Karpas-422 (cell line): ENCODE measurements at regions not wholly inside any gene's neighbourhood (a gene's known extent, or its start where the extent isn't known, plus 50 kb on each side); places are given as distances from the start of the nearest gene placed in this dataset.

ENCODE experiments used
- DNase-seq: peaks from one replicate; pipeline ENCODE4 v3.0.0-alpha.2; 2015
- H2AFZ ChIP-seq: fragments of 200-600 bp; sonication (generic); 2 replicates; pipeline ENCODE4 v1.6.1; 2014; ENCODE audit warnings: antibody characterized with exemption, low read length, mixed read lengths
- H3K27ac ChIP-seq: fragments of 200-600 bp; sonication (generic); 2 replicates; pipeline ENCODE4 v1.5.1; 2014; ENCODE audit warnings: mild to moderate bottlenecking, low read length, moderate library complexity
- H3K27me3 ChIP-seq: fragments of 200-600 bp; sonication (generic); 2 replicates; pipeline ENCODE4 v1.6.1; 2014; ENCODE audit warnings: low read length, mixed read lengths
- H3K36me3 ChIP-seq: fragments of 200-600 bp; sonication (generic); 2 replicates; pipeline ENCODE4 v1.6.1; 2014; ENCODE audit warnings: low read length, mixed read lengths; ENCODE audit not compliant: insufficient read depth
- H3K4me1 ChIP-seq: fragments of 200-600 bp; sonication (generic); 2 replicates; pipeline ENCODE4 v1.6.1; 2014; ENCODE audit warnings: mild to moderate bottlenecking, low read length, mixed read lengths
- H3K4me2 ChIP-seq: fragments of 200-600 bp; sonication (generic); 2 replicates; pipeline ENCODE4 v1.6.1; 2014; ENCODE audit warnings: low read length, low read depth, mild to moderate bottlenecking; ENCODE audit not compliant: poor library complexity, severe bottlenecking
- H3K4me3 ChIP-seq: fragments of 200-600 bp; sonication (generic); 2 replicates; pipeline ENCODE4 v1.5.1; 2014; ENCODE audit warnings: mild to moderate bottlenecking, antibody characterized with exemption, low read length, mixed read lengths
- H3K79me2 ChIP-seq: fragments of 200-600 bp; sonication (generic); 2 replicates; pipeline ENCODE4 v1.6.1; 2014; ENCODE audit warnings: mild to moderate bottlenecking, low read length, mixed read lengths
- H3K9ac ChIP-seq: fragments of 200-600 bp; sonication (generic); 2 replicates; pipeline ENCODE4 v1.6.0; 2014; ENCODE audit warnings: low read length
- H3K9me2 ChIP-seq: fragments of 200-600 bp; sonication (generic), shearing (Covaris generic); replicated peaks from 2 replicates; pipeline ENCODE4 v1.6.0; 2014; ENCODE audit warnings: mild to moderate bottlenecking, low read length, moderate library complexity; ENCODE audit not compliant: insufficient read depth
- H3K9me3 ChIP-seq: fragments of 300-700, 200-600 bp; sonication (generic); 2 replicates; pipeline ENCODE4 v1.6.1; 2014; ENCODE audit warnings: low read length, mixed read lengths
- H4K20me1 ChIP-seq: fragments of 200-600 bp; sonication (generic); 2 replicates; pipeline ENCODE4 v1.6.1; 2014; ENCODE audit warnings: mild to moderate bottlenecking, antibody characterized with exemption, low read length, low read depth; ENCODE audit not compliant: insufficient read depth

DNA sequence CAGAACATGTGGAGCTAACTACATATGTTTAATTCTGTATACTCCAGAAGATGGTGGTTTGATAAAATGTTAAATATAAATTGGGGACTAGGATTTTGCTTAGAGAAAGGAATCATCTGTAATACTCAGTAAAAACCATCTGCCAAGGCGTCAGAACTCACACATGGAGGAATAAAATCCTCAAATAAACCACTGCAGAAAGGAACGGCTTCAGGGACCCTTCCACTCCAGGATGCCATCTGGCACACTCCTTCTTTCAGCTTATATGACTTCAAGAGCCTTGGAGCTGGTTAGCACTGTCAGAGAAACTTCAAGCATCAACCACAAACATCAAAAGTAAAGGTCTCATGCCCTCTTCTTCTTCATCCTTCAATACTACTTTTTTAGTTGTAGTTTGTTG lies 360.6 kb downstream of the PLK2 start:
- H3K9me2 ChIP-seq = no peaks in the 10 kb centered on the region
- no peak overlapping the region for H3K27ac ChIP-seq
- no peaks in the 10 kb centered on the region for H3K79me2 ChIP-seq
- no peaks in the 10 kb centered on the region for H3K9me3 ChIP-seq
- no peaks in the 10 kb centered on the region for H3K27me3 ChIP-seq
- no peak overlapping the region for H3K9ac ChIP-seq
- H4K20me1 ChIP-seq = no peaks in the 10 kb centered on the region
- no peak overlapping the region for H3K4me2 ChIP-seq
- H3K4me3 ChIP-seq = no peak overlapping the region
- H3K36me3 ChIP-seq = no peaks in the 10 kb centered on the region
- H3K4me1 ChIP-seq = no peaks in the 10 kb centered on the region
- H2AFZ ChIP-seq = no peak overlapping the region
- no peak for DNase-seq

DNA sequence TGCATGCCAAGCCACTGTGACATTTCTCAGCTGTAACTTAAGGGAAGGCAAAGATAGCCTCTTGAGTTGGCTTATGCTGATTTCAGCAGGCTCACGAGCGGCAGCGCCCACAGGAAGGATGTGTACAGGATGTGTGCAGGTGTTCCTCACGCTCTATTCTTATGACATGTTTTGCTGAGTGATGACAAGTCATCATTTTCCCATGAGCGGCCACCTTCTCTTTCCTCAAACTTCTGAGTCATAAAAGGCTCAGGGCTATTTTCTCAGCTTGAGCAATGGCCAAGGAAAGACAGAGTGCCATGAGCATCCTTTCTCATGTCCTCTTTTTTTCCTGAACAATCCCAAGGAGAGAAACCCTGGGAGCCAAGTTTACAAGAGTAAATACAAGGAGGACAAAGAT lies 365.9 kb downstream of the PLK2 start:
- H3K4me3 ChIP-seq = no peak overlapping the region
- no peak overlapping the region for H3K4me2 ChIP-seq
- H3K36me3 ChIP-seq = no peaks in the 10 kb centered on the region
- H3K9me2 ChIP-seq = no peaks in the 10 kb centered on the region
- H3K9me3 ChIP-seq = no peaks in the 10 kb centered on the region
- no peak overlapping the region for H3K9ac ChIP-seq
- no peaks in the 10 kb centered on the region for H3K4me1 ChIP-seq
- no peaks in the 10 kb centered on the region for H3K27me3 ChIP-seq
- DNase-seq = no peak
- H4K20me1 ChIP-seq = no peaks in the 10 kb centered on the region
- H2AFZ ChIP-seq = no peak overlapping the region
- no peak overlapping the region for H3K27ac ChIP-seq
- no peaks in the 10 kb centered on the region for H3K79me2 ChIP-seq

DNA sequence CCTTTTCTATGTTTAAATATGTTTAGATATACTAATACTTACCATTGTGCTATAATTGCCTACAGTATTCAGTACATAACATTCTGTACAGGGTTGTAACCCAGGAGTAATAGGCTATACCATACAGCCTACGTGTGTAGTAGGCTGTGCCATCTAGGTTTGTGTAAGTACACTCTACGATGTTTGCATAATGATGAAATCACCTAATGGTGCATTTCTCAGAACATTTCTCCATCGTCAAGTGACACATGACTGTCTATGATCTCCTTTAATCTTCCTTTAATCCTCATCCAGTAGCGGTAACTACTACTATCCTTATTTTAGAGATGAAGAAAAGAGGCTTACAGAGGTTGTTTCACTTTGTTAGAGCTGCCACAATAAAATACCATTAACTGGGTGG lies 369.2 kb downstream of the PLK2 start:
- Histone ChIP-seq H3K9me3 (no peaks in the 10 kb centered on the region), H3K79me2 (no peaks in the 10 kb centered on the region), H3K36me3 (no peaks in the 10 kb centered on the region), H3K4me3 (no peak overlapping the region), H3K27me3 (no peaks in the 10 kb centered on the region), H2AFZ (no peak overlapping the region), H3K4me2 (no peak overlapping the region), H3K9me2 (no peaks in the 10 kb centered on the region), H4K20me1 (no peaks in the 10 kb centered on the region), H3K27ac (no peak overlapping the region), H3K9ac (no peak overlapping the region), H3K4me1 (no peaks in the 10 kb centered on the region)
- no peak for DNase-seq

DNA sequence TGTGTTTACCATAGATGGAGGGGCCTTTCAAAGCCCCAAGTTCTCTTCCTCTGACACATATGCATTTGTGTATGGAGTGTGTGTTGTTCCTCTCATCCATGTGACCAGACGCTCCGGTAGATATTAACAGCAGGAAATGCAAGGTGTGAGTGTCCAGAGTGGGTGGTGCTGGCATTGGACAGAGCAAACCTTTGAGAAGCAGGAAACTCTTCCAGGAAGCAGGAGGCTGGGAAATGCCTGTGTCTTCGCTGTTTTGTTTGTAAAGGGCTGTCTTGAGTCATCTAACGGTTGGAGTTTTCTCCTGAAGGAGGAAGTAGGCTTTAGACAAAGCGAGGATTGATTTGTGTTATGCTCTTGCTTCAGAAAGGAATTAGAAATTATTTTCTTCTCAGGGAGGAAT lies 370.9 kb downstream of the PLK2 start:
- Histone ChIP-seq H3K79me2 (no peaks in the 10 kb centered on the region), H3K4me3 (no peak overlapping the region), H3K9me2 (no peaks in the 10 kb centered on the region), H2AFZ (no peak overlapping the region), H3K27ac (no peak overlapping the region), H4K20me1 (no peaks in the 10 kb centered on the region), H3K27me3 (no peaks in the 10 kb centered on the region), H3K36me3 (no peaks in the 10 kb centered on the region), H3K4me1 (no peaks in the 10 kb centered on the region), H3K9ac (no peak overlapping the region), H3K9me3 (no peaks in the 10 kb centered on the region), H3K4me2 (no peak overlapping the region)
- no peak for DNase-seq

DNA sequence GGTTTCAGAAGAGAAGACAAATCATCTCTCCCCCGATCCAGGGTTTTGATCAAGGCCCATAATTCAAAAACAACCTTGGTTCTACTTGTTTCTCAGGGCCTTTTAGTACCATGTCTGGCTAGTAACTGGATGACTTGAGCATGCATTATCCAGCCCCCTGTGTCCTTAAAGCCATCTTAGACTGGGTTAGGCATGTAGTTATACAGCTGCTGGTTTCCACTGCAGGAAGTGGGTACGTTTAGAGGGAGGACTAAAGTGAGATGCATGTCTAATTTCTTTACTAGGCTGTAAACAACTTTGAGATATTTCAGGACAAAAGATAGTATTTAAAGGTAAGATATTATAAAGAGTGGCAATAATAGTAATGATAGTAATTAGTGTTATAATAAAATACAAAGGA lies 372.0 kb downstream of the PLK2 start:
- no peaks in the 10 kb centered on the region for H3K4me1 ChIP-seq
- no peaks in the 10 kb centered on the region for H3K79me2 ChIP-seq
- H3K36me3 ChIP-seq = no peaks in the 10 kb centered on the region
- no peak overlapping the region for H2AFZ ChIP-seq
- H3K4me3 ChIP-seq = no peak overlapping the region
- DNase-seq = no peak
- H3K9ac ChIP-seq = no peak overlapping the region
- no peak overlapping the region for H3K27ac ChIP-seq
- H3K9me2 ChIP-seq = no peaks in the 10 kb centered on the region
- H3K27me3 ChIP-seq = no peaks in the 10 kb centered on the region
- H3K9me3 ChIP-seq = no peaks in the 10 kb centered on the region
- no peak overlapping the region for H3K4me2 ChIP-seq
- no peaks in the 10 kb centered on the region for H4K20me1 ChIP-seq

DNA sequence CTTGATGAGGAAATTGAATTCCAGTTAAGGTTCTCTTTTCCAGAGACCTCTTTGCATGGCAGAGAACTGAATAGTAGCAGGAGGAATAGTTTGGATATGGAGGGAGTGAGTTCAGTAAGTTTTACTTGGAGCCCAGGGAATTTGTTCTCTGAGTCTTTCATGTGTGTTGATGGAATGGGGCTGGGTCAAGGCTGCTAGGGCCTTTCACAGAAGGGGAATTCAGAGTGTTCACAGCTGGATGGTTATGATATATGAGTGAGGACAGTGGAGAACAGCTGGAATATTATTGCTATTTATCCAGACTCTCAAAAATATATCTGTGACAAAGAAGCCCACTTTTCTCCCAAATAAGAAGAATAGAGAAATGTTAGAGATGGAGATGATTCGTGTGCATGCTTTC lies 372.8 kb downstream of the PLK2 start:
- DNase-seq = no peak
- H3K79me2 ChIP-seq = no peaks in the 10 kb centered on the region
- no peaks in the 10 kb centered on the region for H3K9me2 ChIP-seq
- H3K4me1 ChIP-seq = no peaks in the 10 kb centered on the region
- H3K9ac ChIP-seq = no peak overlapping the region
- H2AFZ ChIP-seq = no peak overlapping the region
- H3K36me3 ChIP-seq = no peaks in the 10 kb centered on the region
- no peaks in the 10 kb centered on the region for H4K20me1 ChIP-seq
- H3K4me2 ChIP-seq = no peak overlapping the region
- H3K9me3 ChIP-seq = no peaks in the 10 kb centered on the region
- H3K4me3 ChIP-seq = no peak overlapping the region
- no peak overlapping the region for H3K27ac ChIP-seq
- H3K27me3 ChIP-seq = no peaks in the 10 kb centered on the region

DNA sequence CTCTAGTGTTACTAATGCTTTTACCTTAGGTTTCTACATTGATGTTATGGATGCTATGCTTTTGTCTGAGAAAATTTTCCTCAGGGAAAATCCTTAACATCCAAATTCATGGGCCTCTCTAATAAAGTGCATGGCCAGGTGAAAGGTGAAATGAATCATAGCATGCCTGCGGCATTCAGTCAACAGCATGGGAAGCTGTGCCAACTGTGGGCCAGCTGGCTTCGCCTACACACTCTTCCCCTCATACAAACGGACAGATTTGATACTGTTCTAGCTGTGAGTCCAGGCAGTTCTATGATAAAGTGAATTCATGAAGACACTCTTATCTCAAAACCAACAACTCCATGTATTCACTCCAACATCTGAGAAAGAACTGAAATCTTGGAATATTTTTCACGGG lies 374.1 kb downstream of the PLK2 start:
- no peaks in the 10 kb centered on the region for H3K36me3 ChIP-seq
- H3K9me3 ChIP-seq = no peaks in the 10 kb centered on the region
- H3K9ac ChIP-seq = no peak overlapping the region
- no peaks in the 10 kb centered on the region for H4K20me1 ChIP-seq
- no peaks in the 10 kb centered on the region for H3K4me1 ChIP-seq
- no peaks in the 10 kb centered on the region for H3K79me2 ChIP-seq
- no peak overlapping the region for H3K4me3 ChIP-seq
- no peak for DNase-seq
- H3K9me2 ChIP-seq = no peaks in the 10 kb centered on the region
- no peak overlapping the region for H2AFZ ChIP-seq
- no peak overlapping the region for H3K27ac ChIP-seq
- no peak overlapping the region for H3K4me2 ChIP-seq
- H3K27me3 ChIP-seq = no peaks in the 10 kb centered on the region

DNA sequence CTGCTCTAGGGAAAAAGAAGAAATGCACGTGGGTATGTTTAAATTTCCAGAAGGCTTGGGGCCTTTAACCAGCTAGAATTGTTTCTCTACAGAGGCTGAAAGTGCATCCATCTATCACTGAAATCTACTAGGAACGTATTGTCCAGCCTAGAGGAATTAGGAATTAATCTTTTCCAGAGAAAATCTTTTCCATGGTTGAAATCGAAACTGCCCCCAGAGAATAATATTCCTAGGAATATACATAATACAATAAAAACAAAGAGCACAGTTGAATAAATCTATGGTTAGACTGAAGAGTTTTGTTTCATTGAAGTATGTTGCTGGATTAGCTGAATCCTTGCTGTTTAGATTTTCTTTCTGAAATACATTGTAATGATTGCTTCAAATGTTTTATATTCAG lies 378.5 kb downstream of the PLK2 start:
- H2AFZ ChIP-seq = no peak overlapping the region
- no peaks in the 10 kb centered on the region for H3K27me3 ChIP-seq
- no peaks in the 10 kb centered on the region for H3K36me3 ChIP-seq
- H3K9me2 ChIP-seq = no peaks in the 10 kb centered on the region
- DNase-seq = no peak
- H4K20me1 ChIP-seq = no peaks in the 10 kb centered on the region
- H3K27ac ChIP-seq = no peak overlapping the region
- no peaks in the 10 kb centered on the region for H3K4me1 ChIP-seq
- no peaks in the 10 kb centered on the region for H3K9me3 ChIP-seq
- H3K4me3 ChIP-seq = no peak overlapping the region
- no peak overlapping the region for H3K4me2 ChIP-seq
- no peak overlapping the region for H3K9ac ChIP-seq
- H3K79me2 ChIP-seq = no peaks in the 10 kb centered on the region

DNA sequence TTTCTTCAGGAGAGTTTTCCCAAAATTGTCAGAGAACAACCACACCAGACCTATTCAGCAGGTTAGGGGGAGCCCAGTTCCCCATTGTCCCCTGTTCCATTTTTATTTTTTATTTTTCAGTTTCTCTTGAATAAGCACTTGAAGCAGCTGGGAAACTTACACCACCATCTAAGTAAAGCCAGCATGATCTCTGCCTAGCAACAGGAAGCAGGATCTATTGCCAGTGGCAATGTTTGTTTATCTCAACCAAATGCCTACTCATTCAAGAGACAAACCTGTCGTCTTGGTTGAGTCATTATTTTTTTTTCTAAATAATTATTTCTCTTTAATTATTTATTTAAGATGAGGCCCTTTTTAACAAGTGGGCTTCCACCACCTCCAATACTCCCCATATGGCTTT lies 379.3 kb downstream of the PLK2 start:
- Histone ChIP-seq H3K79me2 (no peaks in the 10 kb centered on the region), H3K4me2 (no peak overlapping the region), H4K20me1 (no peaks in the 10 kb centered on the region), H3K27ac (no peak overlapping the region), H3K9me3 (no peaks in the 10 kb centered on the region), H3K9ac (no peak overlapping the region), H3K36me3 (no peaks in the 10 kb centered on the region), H2AFZ (no peak overlapping the region), H3K9me2 (no peaks in the 10 kb centered on the region), H3K4me3 (no peak overlapping the region), H3K4me1 (no peaks in the 10 kb centered on the region), H3K27me3 (no peaks in the 10 kb centered on the region)
- DNase-seq = no peak
